Hematopoietic multipotent progenitor cell treated with erythropoietin and hydrocortisone succinate and interleukin-3 and kit ligand, for 4 days (in vitro differentiated cells): ENCODE measurements at regions not wholly inside any gene's neighbourhood (a gene's known extent, or its start where the extent isn't known, plus 50 kb on each side); places are given as distances from the start of the nearest gene placed in this dataset.

Experiments used
- DNase-seq: peaks from one replicate; pipeline ENCODE4 v3.0.0-alpha.2; 2015

DNA sequence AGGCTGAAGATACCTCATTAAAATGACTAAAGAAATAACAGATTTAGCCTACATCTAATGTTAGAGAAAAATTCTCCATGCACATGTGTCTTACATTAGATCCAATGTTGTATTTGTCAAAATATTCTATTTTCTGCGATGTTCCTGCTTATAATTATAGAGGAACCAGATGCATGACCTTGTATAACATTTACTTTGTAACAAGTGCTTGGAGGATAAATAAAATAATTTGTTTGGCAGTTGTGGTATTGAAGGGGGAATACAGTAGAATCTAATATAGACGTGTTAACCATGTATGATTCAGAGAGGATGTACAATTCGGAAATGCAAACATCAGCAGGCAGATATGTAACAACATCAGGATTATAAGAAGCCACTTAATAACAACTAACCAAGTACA is 922.2 kb downstream of the TUSC7 start:
- no peak for DNase-seq

DNA sequence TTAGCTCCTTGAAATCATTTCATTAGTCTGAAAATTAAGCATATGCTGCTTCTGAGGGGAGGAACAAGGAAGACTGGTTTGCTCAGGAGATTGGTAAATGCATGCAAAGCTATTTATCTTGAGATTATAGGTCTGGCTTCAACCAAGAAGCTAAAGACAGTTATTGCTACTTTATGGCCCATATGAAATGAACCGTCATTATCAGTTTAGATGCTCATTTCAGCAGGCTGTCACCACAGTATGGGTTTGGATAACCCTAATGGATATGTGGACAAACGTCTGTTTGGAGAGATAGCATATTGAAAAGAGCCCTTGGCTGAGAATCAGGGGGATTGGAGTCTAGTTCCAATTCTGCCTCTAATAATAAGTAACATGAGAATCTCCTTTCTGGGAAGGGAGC is 922.6 kb downstream of the TUSC7 start:
- no peak for DNase-seq

DNA sequence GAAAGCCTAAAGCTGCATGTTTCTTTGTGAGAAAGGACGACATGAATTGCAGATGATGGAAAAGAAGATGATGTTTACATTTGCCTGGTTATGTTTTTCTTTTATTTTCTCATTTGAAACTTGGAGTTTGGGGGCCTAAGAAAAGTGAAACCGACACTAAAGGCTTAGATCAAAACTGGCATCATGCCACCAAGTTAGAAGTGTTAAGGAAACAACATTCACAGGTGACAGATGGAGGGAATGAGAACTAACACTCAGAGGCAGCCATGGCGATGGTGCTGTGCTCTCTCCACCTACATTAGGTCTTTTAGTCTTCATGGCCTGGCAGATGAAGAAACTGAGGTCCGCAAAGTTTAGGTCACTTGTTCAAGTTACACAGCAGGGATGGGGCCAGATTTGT is 923.6 kb downstream of the TUSC7 start:
- no peak for DNase-seq

DNA sequence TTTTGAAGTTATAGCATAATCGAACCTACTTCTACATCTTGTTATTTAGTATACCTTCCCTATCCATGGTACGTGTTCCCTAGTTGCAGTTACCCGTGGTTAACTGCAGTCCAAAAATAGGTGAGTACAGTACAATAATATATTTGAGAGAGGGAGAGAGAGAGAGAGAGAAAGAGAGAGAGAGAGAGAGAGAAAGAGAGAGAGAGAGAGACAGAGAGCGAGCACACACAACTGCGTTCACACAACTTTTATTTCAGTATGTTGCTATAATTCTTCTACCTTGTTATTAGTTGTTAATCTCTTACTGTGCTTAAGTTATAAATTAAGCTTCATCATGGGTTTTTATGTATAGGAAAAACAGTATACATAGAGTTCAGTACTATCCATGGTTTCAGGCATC is 928.1 kb downstream of the TUSC7 start:
- DNase-seq: no peak

DNA sequence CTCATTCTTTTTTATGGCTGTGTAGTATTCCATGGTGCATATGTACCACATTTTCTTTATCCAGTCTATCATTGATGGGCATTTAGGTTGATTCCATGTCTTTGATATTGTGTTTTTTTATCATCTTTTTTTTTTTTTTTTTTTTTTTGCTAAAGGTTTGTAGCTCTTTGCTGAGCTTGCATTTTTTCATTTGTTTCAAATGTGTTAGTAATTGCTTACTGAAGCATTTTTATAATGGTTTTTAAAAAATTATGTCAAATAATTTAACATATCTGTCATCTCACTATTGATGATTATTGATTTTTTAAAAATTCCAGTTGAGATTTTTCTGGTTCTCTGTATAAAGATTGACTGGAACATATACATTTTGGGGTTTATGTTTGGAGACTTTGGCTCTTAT is 934.6 kb downstream of the TUSC7 start:
- no peak for DNase-seq

DNA sequence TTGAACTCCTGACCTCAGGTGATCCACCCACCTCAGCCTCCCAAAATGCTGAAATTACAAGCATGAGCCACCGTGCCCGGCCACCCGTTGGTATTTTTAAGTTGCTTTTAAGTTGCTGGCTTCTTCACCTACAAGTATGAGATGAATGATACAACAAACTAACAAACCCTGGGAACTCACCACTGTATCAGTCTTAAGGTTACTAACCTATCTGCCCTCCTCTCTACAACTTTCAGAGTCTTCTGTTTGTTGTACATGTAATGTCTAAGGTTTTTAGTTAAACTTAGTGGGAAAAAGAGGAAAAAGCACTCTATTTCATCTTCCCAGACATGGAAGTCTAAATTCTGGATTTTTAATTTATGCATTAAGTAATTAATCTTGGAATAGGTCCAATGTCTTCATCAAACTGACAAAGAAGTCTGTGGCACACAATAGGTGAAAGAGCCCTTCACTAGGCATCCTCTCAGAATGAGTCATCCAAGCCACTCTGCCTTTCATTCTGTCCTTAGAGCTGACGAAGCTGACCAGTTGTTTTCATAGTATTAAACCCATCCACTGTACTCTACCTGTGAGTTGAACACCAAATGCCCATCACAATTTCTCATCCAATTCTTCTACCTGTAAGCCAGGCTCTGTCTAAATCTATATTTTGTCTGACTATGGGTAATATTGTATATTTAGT is 936.1 kb downstream of the TUSC7 start:
- DNase-seq: no peak

DNA sequence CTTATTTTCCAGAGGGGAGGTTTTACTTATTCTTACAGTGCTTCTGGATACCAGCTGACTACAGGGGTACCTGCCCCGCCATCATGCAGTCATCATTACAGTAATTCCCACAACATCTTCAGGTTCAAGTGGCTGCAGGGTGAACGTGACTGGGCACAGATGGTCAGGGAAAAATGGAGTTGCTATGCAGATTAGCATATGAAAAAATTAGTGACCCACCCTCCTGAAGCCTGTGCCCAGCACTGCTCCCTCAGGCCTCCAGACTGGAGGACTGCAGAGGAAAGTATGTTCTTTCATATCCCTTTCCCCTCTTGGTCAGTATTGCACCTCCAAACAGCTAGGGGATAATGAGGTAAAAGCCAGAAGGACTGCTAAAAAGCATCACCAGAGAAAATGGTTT is 937.9 kb downstream of the TUSC7 start:
- no peak for DNase-seq

DNA sequence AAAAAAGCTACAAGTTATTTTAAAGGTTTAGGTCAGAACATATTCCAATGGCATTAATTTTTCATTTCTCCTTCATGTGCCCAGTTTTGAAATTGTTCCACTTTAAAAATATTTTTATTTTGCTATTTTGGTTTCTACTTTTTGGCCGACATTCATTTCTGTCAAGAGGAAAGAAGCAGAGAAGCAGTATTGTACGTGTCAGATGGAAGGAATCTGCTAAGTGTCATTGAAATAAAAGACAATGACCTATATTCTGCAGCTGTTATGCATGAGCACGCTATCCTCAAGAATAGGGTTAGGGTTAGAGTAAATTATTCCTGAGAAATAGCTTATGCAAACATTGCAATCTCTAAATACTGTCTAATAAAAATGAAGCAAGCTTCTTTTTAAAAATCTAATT is 941.7 kb downstream of the TUSC7 start:
- DNase-seq: no peak

DNA sequence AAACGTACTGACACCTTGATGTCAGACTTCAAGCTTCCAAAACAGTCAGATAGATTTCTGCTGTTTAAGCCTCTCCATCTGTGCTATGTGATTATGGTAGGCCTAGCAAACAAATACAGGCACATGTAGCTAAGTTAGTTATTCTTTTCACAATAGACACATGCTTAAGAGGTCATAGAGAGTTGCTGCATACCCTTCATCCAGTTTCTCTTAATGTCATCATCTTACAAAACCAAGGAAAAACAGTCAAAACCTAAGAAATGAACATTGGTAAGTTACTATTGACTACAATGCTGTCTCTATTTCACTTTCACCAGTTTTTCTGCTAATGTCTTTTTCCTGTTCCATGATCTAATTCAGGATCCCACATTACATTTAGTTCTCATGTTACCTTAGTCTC is 946.8 kb downstream of the TUSC7 start:
- DNase-seq: no peak

DNA sequence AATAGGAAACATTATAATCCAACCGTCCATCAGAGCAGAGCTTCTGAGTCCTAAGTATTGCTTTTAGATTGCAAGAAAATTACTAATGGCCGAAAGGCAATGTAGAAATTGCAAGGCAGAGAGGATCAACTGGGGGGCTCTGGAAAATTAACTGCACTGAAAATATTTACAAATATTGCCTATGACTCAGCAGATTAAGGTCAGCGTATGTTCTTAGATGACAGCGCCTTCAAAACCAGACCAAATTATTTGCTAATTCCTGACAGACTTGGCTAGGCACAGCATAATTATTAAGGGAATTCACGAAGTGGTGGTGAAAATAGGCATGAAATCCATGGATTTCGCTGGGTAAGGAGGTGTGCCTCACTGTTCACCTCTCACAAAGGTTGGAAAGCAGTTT is 947.7 kb downstream of the TUSC7 start:
- DNase-seq: no peak

DNA sequence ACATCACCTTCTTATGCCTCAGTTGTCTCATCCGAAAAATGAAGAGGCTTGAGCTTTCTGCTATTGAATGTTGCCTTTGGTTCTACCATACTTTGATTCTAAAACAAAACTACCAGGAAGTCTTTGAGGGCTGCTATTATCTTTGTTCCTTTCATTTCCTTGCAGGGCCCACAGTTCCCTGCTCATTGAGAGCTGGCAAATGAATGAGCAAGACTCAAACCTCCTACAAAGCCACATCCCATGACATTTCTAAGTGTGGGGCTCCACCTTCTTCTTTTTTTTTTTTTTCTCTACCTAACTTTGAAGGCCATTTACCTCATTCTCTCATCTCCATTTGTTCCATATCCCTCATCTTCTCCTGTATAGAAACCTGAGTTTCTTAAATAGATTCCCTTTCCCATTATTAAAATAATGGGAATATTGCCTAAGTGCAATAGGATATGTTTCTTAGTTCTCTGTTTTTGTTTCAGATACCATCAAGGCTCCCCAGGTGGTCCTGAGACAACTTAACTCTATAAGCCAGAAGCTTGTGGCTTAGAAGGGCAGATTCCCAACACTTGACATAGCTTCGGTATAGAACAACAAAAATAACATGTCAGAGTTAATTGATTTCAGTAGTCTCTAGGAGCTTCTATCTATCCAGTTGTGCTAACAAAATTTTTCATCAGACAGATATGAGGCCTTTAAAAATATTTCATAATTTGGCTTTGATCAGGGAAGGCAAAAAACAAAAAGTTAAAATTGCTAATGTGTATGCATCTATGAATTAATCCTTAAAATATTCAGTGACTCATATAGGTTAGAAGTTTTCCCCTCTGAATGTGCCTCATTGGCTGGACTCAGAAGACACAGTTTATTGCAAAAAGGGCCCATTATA is 951.6 kb downstream of the TUSC7 start:
- DNase-seq: no peak

DNA sequence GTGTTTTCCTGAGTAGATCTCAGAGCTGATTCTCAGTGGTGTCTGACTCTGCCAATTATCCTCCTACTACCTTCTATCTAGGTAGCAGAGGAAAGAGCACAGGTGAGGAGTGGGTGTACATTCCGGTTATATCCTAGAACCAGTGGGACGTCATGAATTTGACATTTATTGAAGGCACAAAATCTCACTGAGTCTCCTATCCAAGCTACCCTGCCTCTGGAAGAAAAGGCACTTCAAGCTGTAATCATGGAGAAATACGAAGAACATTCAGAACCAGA is 952.2 kb downstream of the TUSC7 start:
- DNase-seq: no peak

DNA sequence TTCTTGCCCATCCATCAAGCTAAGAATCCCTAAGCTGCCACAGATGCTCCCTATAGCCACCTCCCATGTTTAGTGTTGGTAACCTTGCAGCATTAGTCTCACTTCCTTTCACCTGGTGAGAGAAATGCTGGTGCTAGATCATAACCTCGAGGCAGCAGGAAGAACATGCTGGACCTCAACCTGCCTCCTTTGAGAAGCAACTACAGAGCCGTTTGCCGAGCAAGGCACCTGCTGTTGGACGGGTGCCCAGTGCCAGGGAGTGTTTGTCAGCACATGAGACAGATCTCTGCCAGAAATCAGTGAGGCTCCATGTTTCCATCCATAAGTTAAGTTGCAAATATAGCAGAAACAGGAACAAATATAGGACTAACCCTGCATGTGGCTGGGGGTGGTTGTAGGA is 955.7 kb downstream of the TUSC7 start:
- DNase-seq: no peak

DNA sequence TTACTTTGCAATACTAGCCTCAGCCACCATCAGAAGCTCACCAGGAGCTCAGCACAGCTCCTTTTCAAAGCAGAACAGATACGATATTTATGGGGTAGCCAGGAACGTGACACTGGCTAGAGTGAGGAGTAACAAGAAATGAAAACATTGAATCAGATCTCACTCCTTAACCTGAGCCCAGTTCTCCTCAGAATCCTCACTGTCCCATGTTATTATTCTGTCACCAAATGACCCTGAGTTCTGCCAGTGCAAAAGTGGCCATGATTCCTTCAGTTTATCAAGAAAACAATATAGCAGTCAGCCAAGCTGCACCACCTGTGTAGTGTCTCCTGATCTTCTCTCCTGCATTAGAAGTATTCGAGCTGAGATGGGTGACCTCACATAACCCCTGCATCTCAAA is 956.7 kb downstream of the TUSC7 start:
- DNase-seq: no peak

DNA sequence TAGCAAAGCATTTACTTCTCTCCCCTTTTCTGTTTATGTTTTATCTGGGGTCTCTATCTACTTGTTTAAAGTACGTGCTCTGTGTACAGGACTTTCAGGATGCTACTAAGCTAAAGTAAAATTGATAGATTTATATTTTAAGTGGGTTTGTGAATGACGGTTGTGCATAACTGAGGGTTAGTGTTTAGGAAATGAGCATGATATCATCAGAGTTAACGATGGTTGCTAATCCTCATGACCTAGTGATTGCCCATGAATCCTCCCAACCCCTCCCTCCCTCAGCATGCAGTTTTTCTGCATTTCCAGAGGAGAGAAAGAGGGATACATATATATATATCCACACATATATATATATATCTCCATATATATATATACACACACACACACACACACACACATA is 957.2 kb downstream of the TUSC7 start:
- DNase-seq: no peak

DNA sequence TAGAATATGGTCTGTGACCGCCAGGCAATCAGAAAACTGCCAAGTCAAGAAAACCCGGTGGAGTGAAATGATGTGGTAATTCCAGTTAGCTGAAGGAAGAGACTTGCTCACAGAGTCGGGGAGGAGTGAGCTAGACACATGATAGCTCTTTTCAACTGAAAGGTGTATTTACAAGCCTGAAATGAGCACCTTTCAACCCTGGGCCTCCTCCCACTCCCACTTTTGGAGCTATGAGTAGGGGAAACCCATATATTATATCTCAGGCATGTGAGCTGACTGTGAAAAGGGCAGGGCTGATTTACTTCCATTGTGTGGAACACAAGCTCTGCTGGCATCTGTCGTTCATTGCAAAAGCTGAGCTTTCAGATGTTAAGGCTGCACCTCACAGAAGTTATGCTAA is 960.2 kb downstream of the TUSC7 start:
- no peak for DNase-seq

DNA sequence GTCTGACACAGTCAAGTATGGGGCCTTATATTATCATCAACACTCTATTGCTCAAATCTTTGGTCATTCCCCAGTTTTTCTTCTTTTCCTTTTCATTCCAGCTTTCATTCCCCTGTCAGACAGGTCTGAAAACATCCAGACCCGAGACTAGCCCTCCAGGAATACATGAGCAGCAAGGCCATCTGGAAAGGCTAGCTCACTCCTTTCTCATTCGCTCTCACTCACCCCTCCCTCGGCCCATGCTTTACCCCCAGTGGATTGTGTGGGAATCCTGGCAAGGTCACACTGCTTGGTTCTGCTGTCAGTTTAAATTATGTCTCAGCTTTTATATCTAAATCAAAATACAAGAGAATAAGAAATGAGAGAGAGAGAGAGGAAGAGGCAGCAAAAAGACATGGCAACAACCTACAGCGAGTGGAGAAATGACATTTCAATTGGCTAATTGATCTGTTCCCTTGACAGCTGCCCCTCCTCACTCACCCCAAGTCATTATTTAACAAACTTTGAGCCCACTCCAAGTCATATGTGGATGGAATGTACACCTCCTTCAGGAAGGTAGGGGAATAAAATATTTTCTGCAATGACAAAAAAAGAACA is 962.2 kb downstream of the TUSC7 start:
- DNase-seq: no peak

DNA sequence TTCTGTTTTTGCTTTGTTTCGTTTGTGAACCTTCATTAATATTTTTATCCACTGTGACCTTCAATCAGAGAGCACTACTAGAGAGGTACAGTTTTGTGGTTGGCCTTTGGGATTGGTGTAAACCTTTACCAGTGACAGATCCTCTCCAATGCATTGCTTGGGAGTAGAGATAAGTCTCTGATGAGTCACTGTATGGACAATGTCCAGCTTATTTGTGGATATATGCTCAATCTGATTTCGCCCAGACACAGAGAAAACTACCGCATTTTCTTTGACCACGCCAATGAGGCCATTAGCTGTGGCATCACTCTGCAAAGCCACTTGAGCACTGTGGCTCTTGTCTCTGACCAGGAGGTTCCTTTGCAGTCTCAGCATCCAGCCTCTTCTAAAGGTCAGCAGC is 964.7 kb downstream of the TUSC7 start:
- DNase-seq: no peak

DNA sequence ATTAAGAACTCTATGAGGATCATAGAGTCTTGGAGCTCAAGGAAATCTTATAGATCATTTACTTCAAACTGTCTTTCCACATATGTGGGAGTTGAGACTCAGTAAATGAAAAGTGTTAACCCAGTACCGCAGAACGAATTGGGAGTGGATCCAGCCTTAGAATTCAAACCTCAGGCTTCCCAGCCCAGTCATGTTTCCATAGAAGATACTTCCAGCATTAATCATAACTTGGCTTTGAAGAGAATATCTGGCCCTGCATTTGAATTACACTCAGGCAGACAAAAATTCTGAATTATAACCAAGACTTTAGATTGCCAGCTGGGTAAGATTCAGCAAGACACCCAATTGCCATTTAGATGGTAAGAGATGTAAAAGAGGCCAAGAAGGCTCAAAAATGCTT is 972.0 kb downstream of the TUSC7 start:
- DNase-seq: no peak

DNA sequence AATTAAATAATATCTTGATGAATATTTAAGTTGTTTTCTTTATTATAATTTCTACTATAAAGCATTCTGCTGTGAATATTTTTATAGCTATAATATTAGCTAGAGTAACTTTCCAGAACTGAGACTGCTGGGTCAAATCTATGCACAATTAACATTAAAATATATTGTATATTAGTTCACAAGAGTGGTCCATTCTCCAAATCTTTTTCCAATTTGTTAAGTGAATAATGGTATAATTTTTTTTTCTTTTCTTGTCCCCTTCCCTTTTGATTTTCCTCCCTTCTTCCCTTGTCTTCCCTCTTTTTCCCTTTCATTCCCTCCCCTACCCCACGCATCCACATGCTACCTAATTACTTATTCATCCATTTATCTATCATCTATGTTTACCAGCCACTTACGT is 977.5 kb downstream of the TUSC7 start:
- no peak for DNase-seq

DNA sequence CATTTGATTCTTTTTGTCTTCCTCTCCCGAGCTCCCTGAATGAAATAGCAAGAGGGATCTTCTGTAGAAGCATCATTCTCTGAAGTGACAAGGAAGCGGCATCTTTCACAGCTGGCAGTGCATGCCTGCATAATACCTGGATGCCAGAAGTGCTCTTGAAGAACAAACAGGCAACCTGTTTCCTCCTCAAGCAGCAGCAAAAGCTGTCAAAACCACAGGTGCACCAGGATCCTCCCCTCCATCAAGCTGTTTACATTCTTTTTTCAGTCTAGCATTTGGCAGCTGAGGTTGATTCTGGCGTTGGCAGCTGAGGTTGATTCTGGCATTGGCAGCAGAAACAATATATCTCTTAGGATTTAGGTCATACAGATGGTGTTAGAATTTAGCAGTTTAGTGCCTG is 979.0 kb downstream of the TUSC7 start:
- no peak for DNase-seq

DNA sequence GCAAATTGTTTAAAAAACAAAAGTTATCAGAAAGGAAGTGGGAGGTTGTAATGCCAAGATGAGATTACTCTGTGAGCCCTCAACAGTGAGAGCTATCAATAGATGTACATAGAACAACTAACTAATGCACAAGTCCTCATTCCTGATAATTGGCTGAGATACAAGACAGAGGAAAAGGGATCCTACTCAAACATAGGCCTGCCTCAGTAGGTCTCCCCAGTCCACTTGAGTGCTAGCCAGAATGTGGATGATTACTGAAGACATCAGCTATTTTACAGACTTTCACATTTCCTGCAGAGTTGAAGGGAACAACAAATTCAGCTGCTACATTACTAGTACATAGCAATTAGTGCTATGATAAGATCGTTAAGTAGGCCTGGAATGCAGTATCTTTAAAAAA is 981.9 kb downstream of the TUSC7 start:
- DNase-seq: no peak

DNA sequence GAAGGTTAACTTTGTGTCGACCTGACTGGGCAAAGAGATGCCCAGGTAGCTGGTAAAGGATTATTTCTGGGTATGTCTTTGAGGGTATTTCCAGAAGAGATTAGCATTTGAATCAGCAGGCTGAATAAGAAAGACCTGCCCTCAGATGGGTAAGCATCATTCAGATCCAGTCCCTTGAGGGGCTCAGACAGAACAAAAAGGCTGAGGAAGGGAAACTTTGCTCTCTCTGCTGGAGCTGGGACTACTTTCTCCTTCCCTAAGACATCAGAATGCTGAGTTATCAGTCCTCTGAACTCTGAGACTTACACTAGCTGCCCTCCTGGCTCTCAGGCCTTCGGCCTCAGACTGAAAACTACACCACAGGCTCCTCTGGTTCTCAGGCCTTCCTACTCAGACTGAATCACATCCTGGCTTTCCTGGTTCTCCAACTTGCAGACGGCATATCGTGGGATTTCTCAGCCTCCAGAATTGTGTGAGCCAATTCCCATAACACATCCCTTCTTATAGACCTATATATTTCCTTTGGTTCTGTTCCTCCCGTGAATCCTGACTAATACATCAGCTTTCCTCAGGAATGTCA is 982.9 kb downstream of the TUSC7 start:
- no peak for DNase-seq

DNA sequence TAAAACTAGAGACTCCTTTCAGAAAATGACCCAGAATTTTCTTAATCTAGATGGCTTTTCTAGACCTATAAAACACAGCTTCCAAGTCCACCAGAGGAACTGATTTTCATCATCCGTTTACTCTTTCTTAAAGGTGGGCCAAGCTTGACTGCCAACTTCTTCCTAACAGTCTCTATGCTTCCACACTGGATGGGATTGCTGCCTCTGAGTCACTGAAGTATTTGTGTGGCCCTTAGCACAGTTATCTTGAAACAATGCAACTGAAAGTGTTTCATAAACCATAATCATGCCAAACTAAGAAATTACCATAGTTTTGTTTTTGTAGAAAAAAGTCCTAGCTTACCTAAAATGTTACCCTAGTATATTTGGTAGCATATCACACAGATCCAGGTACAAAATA is 985.7 kb downstream of the TUSC7 start:
- no peak for DNase-seq
